ENCODE measurements at regions not wholly inside any gene's neighbourhood (a gene's known extent, or its start where the extent isn't known, plus 50 kb on each side); places are given as distances from the start of the nearest gene placed in this dataset.

DNA sequence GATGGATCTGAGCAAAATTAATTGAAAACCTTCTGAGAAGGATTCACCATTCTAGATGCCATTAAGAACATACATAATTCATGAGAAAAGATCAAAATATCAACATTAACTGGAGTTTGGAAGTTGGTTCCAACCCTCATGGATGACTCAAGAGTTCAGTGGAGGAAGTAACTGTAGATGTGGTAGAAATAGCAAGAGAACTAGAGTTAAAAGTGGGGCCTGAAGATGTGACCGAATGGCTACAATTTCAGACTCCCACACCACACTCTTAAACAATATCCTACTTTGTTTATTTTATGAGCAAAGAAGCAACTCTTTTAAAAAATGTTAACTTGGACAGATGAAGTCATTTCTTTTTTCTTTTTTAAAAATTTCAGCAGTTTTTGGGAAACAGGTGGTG, 354.3 kb downstream of the KLF12 start:
- DNase-seq: no peak

GRCh38 chr13:73778242-73778864, 355.9 kb downstream of the KLF12 start:
- DNase-seq: no peak

DNA sequence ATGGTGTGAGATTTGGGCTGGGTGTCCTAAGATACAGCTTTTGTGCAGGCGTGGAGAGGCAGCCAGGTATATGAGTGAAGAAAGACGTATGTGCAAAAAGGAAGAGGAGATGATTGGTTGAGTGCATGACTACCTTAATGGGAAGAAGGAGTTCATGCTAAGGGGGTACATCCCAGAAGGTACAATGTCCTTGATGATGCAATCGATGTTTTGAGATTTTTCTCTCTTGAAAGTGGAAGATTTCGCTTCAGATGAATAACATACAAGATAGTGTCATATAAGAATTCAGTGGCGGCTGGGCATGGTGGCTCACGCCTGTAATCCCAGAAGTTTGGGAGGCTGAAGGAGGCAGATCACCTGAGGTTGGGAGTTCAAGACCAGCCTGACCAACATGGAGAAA, 357.1 kb downstream of the KLF12 start:
- DNase-seq: no peak

GRCh38 chr13:73776151-73776785, 357.9 kb downstream of the KLF12 start:
- DNase-seq: no peak

GRCh38 chr13:73773168-73773549, 361.0 kb downstream of the KLF12 start:
- no peak for DNase-seq

GRCh38 chr13:73772449-73773167, 361.6 kb downstream of the KLF12 start:
- no peak for DNase-seq

DNA sequence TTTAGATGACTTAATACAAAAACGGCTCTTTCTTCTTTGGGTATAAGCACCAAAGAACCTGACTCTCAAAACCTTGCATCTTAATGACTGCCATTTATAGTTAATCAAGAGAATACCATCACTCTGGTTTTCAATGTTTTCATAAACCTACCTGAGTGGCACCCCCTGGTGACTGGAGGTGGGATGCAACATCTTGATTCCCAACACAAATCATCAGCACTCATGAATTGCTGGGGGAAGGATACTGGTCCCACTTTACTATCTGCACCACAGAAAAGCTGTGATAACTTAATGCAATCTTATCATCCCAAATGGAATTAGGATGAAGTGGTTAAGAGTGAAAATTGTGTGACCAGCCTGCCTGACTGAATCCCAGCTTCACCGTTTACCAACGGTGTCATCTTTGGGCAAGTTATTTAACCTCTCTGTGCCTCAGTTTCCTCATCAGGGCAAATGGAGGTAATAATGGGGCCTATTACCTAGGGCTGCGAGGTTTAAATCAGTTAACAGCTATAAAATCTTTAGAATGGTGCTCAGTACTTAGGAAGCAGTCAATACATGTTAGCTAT, 366.4 kb downstream of the KLF12 start:
- no peak for DNase-seq

- DNase-seq: no peak
These were observed 366.9 kb downstream of the KLF12 start for GRCh38 chr13:73767191-73767741.

- no peak for DNase-seq
These were observed 368.4 kb downstream of the KLF12 start for GRCh38 chr13:73765651-73766384.

DNA sequence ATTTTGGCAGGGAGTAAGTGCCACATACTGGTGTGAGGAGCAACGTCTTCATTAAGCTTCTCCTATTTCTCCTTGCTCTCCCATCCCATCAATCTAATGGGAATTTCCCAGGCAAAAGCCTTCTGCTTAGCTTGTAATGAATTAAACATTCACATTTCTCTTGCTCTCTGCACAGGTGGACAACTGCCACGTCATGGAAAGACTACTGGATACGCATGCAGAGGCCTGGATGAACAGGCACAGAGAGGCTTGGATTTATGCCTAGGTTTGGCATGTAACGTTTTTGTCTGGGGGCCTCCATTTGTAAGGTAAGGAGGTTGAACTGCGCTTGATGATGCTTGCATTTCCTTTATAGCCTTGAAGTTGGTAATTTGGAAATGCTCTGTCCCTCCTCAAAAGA, 374.8 kb downstream of the KLF12 start:
- no peak for DNase-seq

GRCh38 chr13:73757481-73758233, 376.5 kb downstream of the KLF12 start:
- DNase-seq: no peak

- peak; percentile 22 to 56 for DNase-seq
These were observed 379.4 kb downstream of the KLF12 start for GRCh38 chr13:73754727-73755292.

DNA sequence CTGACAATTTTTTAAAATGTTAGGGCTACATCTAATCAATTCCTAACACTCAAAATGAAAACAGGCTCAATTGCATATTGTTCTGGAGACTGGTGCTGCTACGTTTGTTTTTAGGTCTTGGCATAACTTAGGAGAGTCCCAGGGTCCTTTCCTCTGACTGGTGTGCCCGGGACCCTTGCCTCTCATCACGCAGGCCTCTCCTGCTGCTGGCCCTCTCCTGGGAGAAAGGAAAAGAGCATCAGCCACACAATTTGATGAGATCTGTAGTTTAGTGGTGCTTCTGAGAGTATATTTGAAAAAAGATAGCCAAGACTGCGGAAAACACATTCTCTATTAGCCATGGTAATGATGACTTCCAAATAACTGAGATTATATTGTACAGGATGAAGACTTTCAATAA, 380.0 kb downstream of the KLF12 start:
- no peak for DNase-seq

DNA sequence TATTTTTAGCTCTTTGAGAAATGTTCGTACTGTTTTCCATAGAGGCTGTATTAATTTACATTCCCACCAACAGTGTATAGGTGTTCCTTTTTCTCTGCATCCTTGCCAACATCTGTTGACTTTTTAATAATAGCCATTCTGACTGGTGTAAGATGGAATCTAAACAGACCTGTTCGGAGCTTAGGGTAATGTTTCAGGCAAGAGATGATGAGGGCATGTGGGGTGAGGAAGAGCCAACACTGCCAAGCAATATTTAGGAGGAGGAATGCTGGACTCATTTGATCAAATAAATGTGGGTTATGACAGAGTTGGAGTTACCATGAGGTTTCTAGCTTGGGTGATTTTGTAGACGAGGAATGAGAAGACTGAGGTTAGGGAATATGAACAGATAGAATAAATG, 382.9 kb downstream of the KLF12 start:
- no peak for DNase-seq

GRCh38 chr13:73748404-73748803, 385.8 kb downstream of the KLF12 start:
- DNase-seq: no peak

- DNase-seq: no peak
These were observed 389.0 kb downstream of the KLF12 start for GRCh38 chr13:73745190-73745589.

- DNase-seq: no peak
These were observed 391.2 kb downstream of the KLF12 start for GRCh38 chr13:73742982-73743381.

GRCh38 chr13:73741742-73742141, 392.5 kb downstream of the KLF12 start:
- DNase-seq: no peak

- DNase-seq: no peak
These were observed 393.1 kb downstream of the KLF12 start for GRCh38 chr13:73741111-73741510.

GRCh38 chr13:73740666-73741065, 393.5 kb downstream of the KLF12 start:
- DNase-seq: no peak

DNA sequence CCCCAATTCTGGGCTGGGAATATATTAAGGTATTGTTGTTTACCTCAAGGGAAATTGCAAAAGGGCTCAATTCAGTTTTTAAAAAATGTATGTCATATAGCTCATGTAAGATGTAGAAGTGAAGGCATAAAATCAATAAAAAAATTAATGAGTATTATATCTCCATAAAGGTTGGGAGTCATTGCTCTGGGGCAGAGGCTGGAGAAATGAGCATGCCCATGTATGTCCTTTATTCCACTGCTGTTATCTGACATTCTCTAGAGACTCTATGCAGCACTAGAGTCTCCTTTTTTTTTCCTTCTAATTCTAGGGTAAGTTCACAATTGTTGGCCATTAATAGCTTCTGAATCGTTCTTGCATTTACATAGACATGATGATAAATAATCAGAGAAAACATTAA, 394.8 kb downstream of the KLF12 start:
- no peak for DNase-seq

- no peak for DNase-seq
These were observed 395.6 kb downstream of the KLF12 start for GRCh38 chr13:73738626-73739025.

All from SW 1271 (cell line).